SK-N-SH (cell line): ENCODE measurements at regions not wholly inside any gene's neighbourhood (a gene's known extent, or its start where the extent isn't known, plus 50 kb on each side); places are given as distances from the start of the nearest gene placed in this dataset.

Source experiments
- CTCF ChIA-PET: fragments of 300-600, 350-600 bp; formaldehyde crosslinking; extraction: SDS; loops from one replicate; lab custom pipeline; 2021; lab: Yijun Ruan, JAX
- POLR2A ChIA-PET: fragments of 350-600 bp; sonication (Branson Sonifier 250); formaldehyde crosslinking; extraction: SDS; loops from one replicate; lab custom pipeline; 2020; ENCODE audit warnings: antibody characterized with exemption, inconsistent platforms; lab: Yijun Ruan, JAX
- DNase-seq: peaks from one replicate; pipeline ENCODE4 v3.0.0; 2012
- H2AFZ ChIP-seq: fragments of 200-600 bp; sonication (generic); 2 replicates; pipeline ENCODE4 v1.8.1; 2016; ENCODE audit warnings: antibody characterized with exemption, mild to moderate bottlenecking, low read depth
- H3F3A ChIP-seq: fragments of 200-600 bp; sonication (generic); replicated peaks from 2 replicates; pipeline ENCODE3; 2016; ENCODE audit warnings: antibody characterized with exemption, mild to moderate bottlenecking; ENCODE audit not compliant: insufficient read depth
- H3K27ac ChIP-seq, 2 experiments: fragments of 200-500 bp in 1 of 2; fragments of 200-600 bp in 1 of 2; sonication (Bioruptor generic) in 1 of 2; sonication (generic), shearing (Covaris generic) in 1 of 2; 2 replicates each; pipeline versions ENCODE4 v1.5.1 to v1.6.1; 2014 to 2016; ENCODE audit warnings: low read depth in 2 of 2, inconsistent platforms in 1 of 2, low read length in 1 of 2, mild to moderate bottlenecking in 1 of 2, mixed read lengths in 1 of 2
- H3K27me3 ChIP-seq: fragments of 200-600 bp; sonication (generic), shearing (Covaris generic); 2 replicates; pipeline ENCODE4 v1.6.1; 2016; ENCODE audit warnings: mixed run types; ENCODE audit not compliant: insufficient read depth
- H3K36me3 ChIP-seq, 2 experiments: fragments of 200-500 bp in 1 of 2; fragments of 200-600 bp in 1 of 2; sonication (Bioruptor generic) in 1 of 2; sonication (generic) in 1 of 2; replicated peaks in 1 of 2; 2 replicates each; pipeline versions ENCODE3 to v1.5.1; 2014 to 2016; ENCODE audit warnings: low read length in 1 of 2, mild to moderate bottlenecking in 1 of 2; ENCODE audit not compliant: insufficient read depth in 2 of 2, control insufficient read depth in 1 of 2
- H3K4me1 ChIP-seq, 2 experiments: fragments of 200-500 bp in 1 of 2; fragments of 200-600 bp in 1 of 2; sonication (Bioruptor generic) in 1 of 2; sonication (generic), shearing (Covaris generic) in 1 of 2; 2 replicates each; pipeline versions ENCODE4 v1.5.1 to v1.6.1; 2014 to 2016; ENCODE audit warnings: low read depth in 1 of 2, low read length in 1 of 2, mixed run types in 1 of 2; ENCODE audit not compliant: insufficient read depth in 2 of 2, control insufficient read depth in 1 of 2
- H3K4me2 ChIP-seq: fragments of 200-600 bp; sonication (generic), shearing (Covaris generic); 2 replicates; pipeline ENCODE4 v1.6.1; 2017; ENCODE audit warnings: mixed run types
- H3K4me3 ChIP-seq, 2 experiments: fragments of 200-500 bp in 1 of 2; fragments of 200-600 bp in 1 of 2; sonication (Bioruptor generic) in 1 of 2; sonication (generic), shearing (Covaris generic) in 1 of 2; 2 replicates each; pipeline versions ENCODE4 v1.5.1 to v1.8.1; 2014 to 2016; ENCODE audit warnings: low read depth in 2 of 2, inconsistent platforms in 1 of 2, low read length in 1 of 2, mild to moderate bottlenecking in 1 of 2, mixed read lengths in 1 of 2, moderate library complexity in 1 of 2
- H3K79me2 ChIP-seq: fragments of 200-600 bp; sonication (generic); 2 replicates; pipeline ENCODE4 v1.8.1; 2017; ENCODE audit warnings: mild to moderate bottlenecking; ENCODE audit not compliant: insufficient read depth
- H3K9ac ChIP-seq: fragments of 200-600 bp; sonication (generic); 2 replicates; pipeline ENCODE4 v1.6.1; 2017; ENCODE audit warnings: mixed run types
- H3K9me2 ChIP-seq: fragments of 200-600 bp; sonication (generic); 2 replicates; pipeline ENCODE4 v1.6.1; 2017; ENCODE audit warnings: mixed run types
- H3K9me3 ChIP-seq: fragments of 200-600 bp; sonication (generic); 2 replicates; pipeline ENCODE4 v1.6.1; 2017; ENCODE audit warnings: mixed run types, mild to moderate bottlenecking, moderate library complexity
- H4K20me1 ChIP-seq: fragments of 200-600 bp; sonication (generic); 2 replicates; pipeline ENCODE4 v1.6.1; 2017; ENCODE audit warnings: mild to moderate bottlenecking, mixed run types; ENCODE audit not compliant: insufficient read depth
- CHD2 ChIP-seq: fragments of 150-350 bp; IDR thresholded peaks from 2 replicates; pipeline ENCODE4 v1.6.1; 2018; ENCODE audit warnings: low read length; ENCODE audit not compliant: partially characterized antibody
- CTCF ChIP-seq: fragments of 200-600 bp; sonication (generic); IDR thresholded peaks from 2 replicates; pipeline ENCODE4 v1.6.1; 2017; ENCODE audit warnings: antibody characterized with exemption, mild to moderate bottlenecking, moderate library complexity
- ELF1 ChIP-seq: IDR thresholded peaks from 2 replicates; pipeline ENCODE4 v1.4.0; 2012
- EP300 ChIP-seq, 2 experiments: IDR thresholded peaks; 2 replicates each; pipeline versions ENCODE4 v1.4.0 to v1.6.1; 2012; ENCODE audit warnings: borderline replicate concordance in 1 of 2, low read depth in 1 of 2, low read length in 1 of 2
- FOXM1 ChIP-seq: IDR thresholded peaks from 2 replicates; pipeline ENCODE4 v1.4.0; 2012; ENCODE audit warnings: low read depth, mild to moderate bottlenecking
- MAX ChIP-seq: IDR thresholded peaks from 2 replicates; pipeline ENCODE4 v1.4.0; 2012; ENCODE audit warnings: low read depth
- MEF2A ChIP-seq: IDR thresholded peaks from 2 replicates; pipeline ENCODE4 v1.4.0; 2012; ENCODE audit warnings: low read depth, borderline replicate concordance
- NFIC ChIP-seq: IDR thresholded peaks from 2 replicates; pipeline ENCODE4 v1.4.0; 2012; ENCODE audit warnings: borderline replicate concordance
- PBX3 ChIP-seq: IDR thresholded peaks from 2 replicates; pipeline ENCODE4; 2012
- POLR2AphosphoS5 ChIP-seq: IDR thresholded peaks from 2 replicates; pipeline ENCODE4 v1.6.1; 2012; ENCODE audit warnings: low read depth, low read length
- RAD21 ChIP-seq: IDR thresholded peaks from 2 replicates; pipeline ENCODE4 v1.6.1; 2012; ENCODE audit warnings: mild to moderate bottlenecking, low read length
- RCOR1 ChIP-seq: fragments of 150-350 bp; IDR thresholded peaks from 2 replicates; pipeline ENCODE4 v1.6.1; 2017; ENCODE audit warnings: antibody characterized with exemption, low read length
- RFX5 ChIP-seq: IDR thresholded peaks from 2 replicates; pipeline ENCODE4 v1.6.1; 2012; ENCODE audit warnings: mild to moderate bottlenecking, improper control_type of control experiment, low read length
- SMC3 ChIP-seq: IDR thresholded peaks from 2 replicates; pipeline ENCODE4 v1.6.1; 2012; ENCODE audit warnings: low read depth, low read length, improper control_type of control experiment
- TCF12 ChIP-seq: IDR thresholded peaks from 2 replicates; pipeline ENCODE4 v1.4.0; 2012
- TEAD4 ChIP-seq: IDR thresholded peaks from 2 replicates; pipeline ENCODE4 v1.4.0; 2012; ENCODE audit warnings: mild to moderate bottlenecking, borderline replicate concordance; ENCODE audit not compliant: insufficient read depth
- YY1 ChIP-seq: IDR thresholded peaks from 2 replicates; pipeline ENCODE4 v1.4.0; 2012; ENCODE audit warnings: low read depth, mild to moderate bottlenecking
- WGBS: methylation state at CpG from one replicate; pipeline ENCODE4 v1.1.6; 2017; ENCODE audit warnings: low lambda C conversion rate; 5-methylcytosine and 5-hydroxymethylcytosine counted together
- TF ChIP-seq, protein P1 (sequence below): fragments of 150-350 bp; IDR thresholded peaks from 2 replicates; pipeline ENCODE4 v1.6.1; 2016; ENCODE audit warnings: mild to moderate bottlenecking, low read depth, low read length
- TF ChIP-seq, protein P2 (sequence below): fragments of 150-350 bp; IDR thresholded peaks from 2 replicates; pipeline ENCODE4 v1.6.1; 2017; ENCODE audit warnings: antibody characterized with exemption, low read length, low read depth, borderline replicate concordance
- TF ChIP-seq, protein P3 (sequence below): IDR thresholded peaks from 2 replicates; pipeline ENCODE4 v1.4.0; 2012; ENCODE audit warnings: low read depth, borderline replicate concordance

GRCh38 chr2:14219306-14219705 lies 413.2 kb upstream of the LRATD1 start (continued):
- TF ChIP-seq PBX3, result no peak
- no peak for TF ChIP-seq SMC3
- no peak for TF ChIP-seq TEAD4
- no peak for TF ChIP-seq ELF1
- no peak for TF ChIP-seq YY1
- TF ChIP-seq RAD21, result no peak

DNA sequence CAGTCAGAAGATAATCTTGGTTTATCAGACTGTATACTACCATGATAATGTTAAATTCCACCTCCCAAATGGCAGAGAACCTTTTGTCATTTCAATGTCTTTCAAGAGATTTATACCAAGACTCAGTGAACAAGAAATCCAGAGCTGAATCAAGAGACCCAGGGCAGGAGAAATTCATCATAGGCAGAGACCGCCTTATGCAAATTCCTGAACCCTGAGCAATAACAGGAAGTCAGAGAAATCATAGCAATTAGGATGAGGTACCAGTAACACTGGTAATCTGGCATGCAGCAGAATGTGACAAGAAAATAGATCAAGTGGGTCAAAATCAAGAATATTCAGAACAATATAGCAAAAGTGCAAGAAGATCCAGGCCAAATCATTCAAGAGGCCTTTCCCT lies 412.4 kb upstream of the LRATD1 start:
- no peak for DNase-seq
- WGBS, result 26% methylated on average over 1 of the region's 1 CpG
- Histone ChIP-seq H3K9me3 (no peaks in the 10 kb centered on the region), H3K79me2 (no peaks in the 10 kb centered on the region), H3K36me3 (no peaks in the 10 kb centered on the region), H3K4me2 (no peak overlapping the region), H3K27me3 (no peaks in the 10 kb centered on the region), H3K27ac (no peak overlapping the region), H3F3A (no peaks in the 10 kb centered on the region), H3K9me2 (no peaks in the 10 kb centered on the region), H3K9ac (no peak overlapping the region), H4K20me1 (no peaks in the 10 kb centered on the region), H3K4me1 (no peaks in the 10 kb centered on the region), H2AFZ (no peak overlapping the region; the same call in 1 of the 2 replicates), H3K4me3 (no peak overlapping the region)
- ChIA-PET POLR2A (no interaction called here), CTCF (no interaction called here)
- TF ChIP-seq, protein P1, sequence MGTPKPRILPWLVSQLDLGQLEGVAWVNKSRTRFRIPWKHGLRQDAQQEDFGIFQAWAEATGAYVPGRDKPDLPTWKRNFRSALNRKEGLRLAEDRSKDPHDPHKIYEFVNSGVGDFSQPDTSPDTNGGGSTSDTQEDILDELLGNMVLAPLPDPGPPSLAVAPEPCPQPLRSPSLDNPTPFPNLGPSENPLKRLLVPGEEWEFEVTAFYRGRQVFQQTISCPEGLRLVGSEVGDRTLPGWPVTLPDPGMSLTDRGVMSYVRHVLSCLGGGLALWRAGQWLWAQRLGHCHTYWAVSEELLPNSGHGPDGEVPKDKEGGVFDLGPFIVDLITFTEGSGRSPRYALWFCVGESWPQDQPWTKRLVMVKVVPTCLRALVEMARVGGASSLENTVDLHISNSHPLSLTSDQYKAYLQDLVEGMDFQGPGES, result no peak
- TF ChIP-seq MAX, result no peak
- TF ChIP-seq POLR2AphosphoS5, result no peak
- TF ChIP-seq RCOR1, result no peak
- TF ChIP-seq ELF1, result no peak
- TF ChIP-seq RFX5, result no peak
- TF ChIP-seq, protein P2, sequence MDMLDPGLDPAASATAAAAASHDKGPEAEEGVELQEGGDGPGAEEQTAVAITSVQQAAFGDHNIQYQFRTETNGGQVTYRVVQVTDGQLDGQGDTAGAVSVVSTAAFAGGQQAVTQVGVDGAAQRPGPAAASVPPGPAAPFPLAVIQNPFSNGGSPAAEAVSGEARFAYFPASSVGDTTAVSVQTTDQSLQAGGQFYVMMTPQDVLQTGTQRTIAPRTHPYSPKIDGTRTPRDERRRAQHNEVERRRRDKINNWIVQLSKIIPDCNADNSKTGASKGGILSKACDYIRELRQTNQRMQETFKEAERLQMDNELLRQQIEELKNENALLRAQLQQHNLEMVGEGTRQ, result no peak
- TF ChIP-seq CHD2, result no peak
- TF ChIP-seq NFIC, result no peak
- TF ChIP-seq TCF12, result no peak

DNA sequence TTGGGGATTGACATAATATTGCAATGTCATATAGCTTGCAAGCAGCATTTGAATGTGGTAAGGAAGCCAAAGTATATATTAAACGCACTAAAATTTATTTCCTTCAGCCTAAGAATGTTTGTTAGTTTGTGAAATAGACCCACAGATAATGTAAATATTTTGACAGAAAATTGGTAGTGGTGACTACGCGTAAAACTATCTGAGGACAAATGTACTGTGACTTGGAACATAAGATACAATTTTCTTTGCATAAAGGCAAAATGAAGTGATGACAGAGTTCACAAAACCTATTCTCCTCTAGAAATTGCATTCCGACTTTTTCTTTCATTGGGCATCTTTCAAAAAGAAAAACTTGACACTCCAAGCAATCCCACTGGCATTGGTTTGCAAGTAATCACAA lies 411.1 kb upstream of the LRATD1 start:
- Histone ChIP-seq H3K9me3 (no peaks in the 10 kb centered on the region), H3K9ac (no peak overlapping the region), H2AFZ (no peak overlapping the region), H3K27me3 (no peaks in the 10 kb centered on the region), H3K79me2 (no peaks in the 10 kb centered on the region), H3K27ac (no peak overlapping the region), H3K4me3 (no peak overlapping the region), H3K4me1 (no peaks in the 10 kb centered on the region), H4K20me1 (no peaks in the 10 kb centered on the region), H3K36me3 (no peaks in the 10 kb centered on the region), H3K4me2 (no peak overlapping the region), H3K9me2 (no peaks in the 10 kb centered on the region)
- no peak for DNase-seq
- POLR2A ChIA-PET, result no interaction called here
- CTCF ChIA-PET, result no interaction called here
- no peak for TF ChIP-seq EP300 (IDR thresholded peaks at IDR 0.05; ENCODE audit: borderline replicate concordance in 1 of 2, low read depth in 1 of 2, low read length in 1 of 2)
- TF ChIP-seq FOXM1, result no peak
- TF ChIP-seq, protein P3, sequence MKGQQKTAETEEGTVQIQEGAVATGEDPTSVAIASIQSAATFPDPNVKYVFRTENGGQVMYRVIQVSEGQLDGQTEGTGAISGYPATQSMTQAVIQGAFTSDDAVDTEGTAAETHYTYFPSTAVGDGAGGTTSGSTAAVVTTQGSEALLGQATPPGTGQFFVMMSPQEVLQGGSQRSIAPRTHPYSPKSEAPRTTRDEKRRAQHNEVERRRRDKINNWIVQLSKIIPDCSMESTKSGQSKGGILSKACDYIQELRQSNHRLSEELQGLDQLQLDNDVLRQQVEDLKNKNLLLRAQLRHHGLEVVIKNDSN, result no peak
- TF ChIP-seq MEF2A, result no peak
- TF ChIP-seq, protein P2, result no peak
- TF ChIP-seq CTCF, result no peak
- no peak for TF ChIP-seq SMC3
- TF ChIP-seq, all 33 proteins: peak for 0
- WGBS, result 61% methylated on average over 4 of the region's 4 CpGs
- H3F3A ChIP-seq, result no peaks in the 10 kb centered on the region
